Thyroid gland (tissue), 4 donors: ENCODE measurements at regions not wholly inside any gene's neighbourhood (a gene's known extent, or its start where the extent isn't known, plus 50 kb on each side); places are given as distances from the start of the nearest gene placed in this dataset.
"Not testable (repeated sequence)": the region's sequence is repeated elsewhere in the genome, so short reads cannot be mapped to it uniquely, and the experiment has no call there.

Source experiments
- DNase-seq, 2 donors: peaks; one replicate each; pipeline ENCODE4 v3.0.0-alpha.2; 2019
- H3K27ac ChIP-seq, 3 donors: fragments of 200-600 bp; sonication (generic); 1 replicate in 2 of 3; 2 replicates in 1 of 3; pipeline ENCODE4 v1.5.1; 2016 to 2019; ENCODE audit warnings: mild to moderate bottlenecking in 1 of 3, moderate library complexity in 1 of 3
- H3K27me3 ChIP-seq: fragments of 200-600 bp; sonication (generic); one replicate; pipeline ENCODE4 v1.5.1; 2019
- H3K36me3 ChIP-seq, 2 donors: fragments of 200-600 bp; sonication (generic); one replicate each; pipeline ENCODE4 v1.5.1; 2016 to 2019
- H3K4me1 ChIP-seq, 2 donors: fragments of 200-600 bp; sonication (generic); one replicate each; pipeline ENCODE4 v1.5.1; 2017 to 2019
- H3K4me3 ChIP-seq, 3 donors: fragments of 200-600 bp; sonication (generic); replicated peaks in 1 of 3; 1 replicate in 2 of 3; 2 replicates in 1 of 3; pipeline ENCODE4 v1.5.1; 2016; ENCODE audit warnings: mild to moderate bottlenecking in 1 of 3
- H3K9me3 ChIP-seq: fragments of 200-600 bp; sonication (generic); one replicate; pipeline ENCODE4 v1.5.1; 2017
- POLR2A ChIP-seq, 2 donors: fragments of 450-650 bp; IDR thresholded peaks; one replicate each; pipeline ENCODE4 v1.6.1; 2017; ENCODE audit warnings: antibody characterized with exemption in 2 of 2, mild to moderate bottlenecking in 2 of 2, moderate library complexity in 1 of 2
- WGBS, 2 donors: methylation state at CpG; one replicate each; pipeline ENCODE4 v1.1.5; 2017; 5-methylcytosine and 5-hydroxymethylcytosine counted together
- intact Hi-C: fragments of 100-400 bp; cut with DNase I; formaldehyde crosslinking; loops from one replicate; pipeline ENCODE4 v1.15.1; 2023
- TF ChIP-seq, protein P1 (sequence below), 6 experiments: fragments of 200-600 bp in 3 of 6; fragments of 450-650 bp in 3 of 6; sonication (generic) in 3 of 6; IDR thresholded peaks; one replicate each; pipeline ENCODE4 v1.5.1; 2016 to 2019; ENCODE audit warnings: antibody characterized with exemption in 6 of 6, mild to moderate bottlenecking in 2 of 6, inconsistent platforms in 1 of 6, moderate library complexity in 1 of 6

DNA sequence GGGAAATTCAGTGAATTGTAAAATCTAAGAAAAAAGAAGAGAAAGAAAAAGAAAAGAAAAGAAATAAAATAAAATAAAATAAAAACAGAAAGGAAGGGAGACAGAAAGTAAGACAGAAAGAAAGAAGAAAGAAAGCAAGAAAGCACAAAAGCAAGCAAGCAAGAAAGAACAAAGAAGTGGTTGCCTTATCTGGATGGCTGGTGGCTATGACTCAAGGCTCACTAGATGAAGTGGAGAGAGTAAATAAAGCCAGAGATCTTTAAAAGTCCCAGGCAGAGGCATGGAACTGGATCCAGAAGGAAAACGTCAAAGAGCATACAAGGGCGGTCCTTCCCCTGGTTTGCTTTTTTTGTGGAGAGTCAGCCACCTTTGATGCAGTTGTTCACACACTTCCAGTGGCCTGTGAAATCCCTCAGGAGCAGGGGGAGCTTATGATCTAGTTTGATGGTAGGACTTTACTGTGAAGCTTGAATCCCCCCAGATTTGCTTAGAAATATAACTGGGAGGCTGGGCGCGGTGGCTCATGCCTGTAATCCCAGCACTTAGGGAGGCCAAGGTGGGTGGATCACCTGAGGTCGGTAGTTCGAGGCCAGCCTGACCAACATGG, 176.7 kb upstream of the HMHB1 start:
- intact Hi-C loops = no loop called here
- no peak overlapping the region for H3K4me3 ChIP-seq
- 72 to 77% methylated on average over 6 of the region's 6 CpGs for WGBS, 2 donors
- H3K36me3 ChIP-seq = no peaks in the 10 kb centered on the region
- H3K27ac ChIP-seq = no peak overlapping the region
- no peak for TF ChIP-seq POLR2A (IDR thresholded peaks at IDR 0.05)
- TF ChIP-seq, protein P1, sequence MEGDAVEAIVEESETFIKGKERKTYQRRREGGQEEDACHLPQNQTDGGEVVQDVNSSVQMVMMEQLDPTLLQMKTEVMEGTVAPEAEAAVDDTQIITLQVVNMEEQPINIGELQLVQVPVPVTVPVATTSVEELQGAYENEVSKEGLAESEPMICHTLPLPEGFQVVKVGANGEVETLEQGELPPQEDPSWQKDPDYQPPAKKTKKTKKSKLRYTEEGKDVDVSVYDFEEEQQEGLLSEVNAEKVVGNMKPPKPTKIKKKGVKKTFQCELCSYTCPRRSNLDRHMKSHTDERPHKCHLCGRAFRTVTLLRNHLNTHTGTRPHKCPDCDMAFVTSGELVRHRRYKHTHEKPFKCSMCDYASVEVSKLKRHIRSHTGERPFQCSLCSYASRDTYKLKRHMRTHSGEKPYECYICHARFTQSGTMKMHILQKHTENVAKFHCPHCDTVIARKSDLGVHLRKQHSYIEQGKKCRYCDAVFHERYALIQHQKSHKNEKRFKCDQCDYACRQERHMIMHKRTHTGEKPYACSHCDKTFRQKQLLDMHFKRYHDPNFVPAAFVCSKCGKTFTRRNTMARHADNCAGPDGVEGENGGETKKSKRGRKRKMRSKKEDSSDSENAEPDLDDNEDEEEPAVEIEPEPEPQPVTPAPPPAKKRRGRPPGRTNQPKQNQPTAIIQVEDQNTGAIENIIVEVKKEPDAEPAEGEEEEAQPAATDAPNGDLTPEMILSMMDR (IDR thresholded peaks at IDR 0.05) = no peak
- DNase-seq = peak; percentile 14 to 16
- no peaks in the 10 kb centered on the region for H3K9me3 ChIP-seq
- peaks cover 0 to 7% of the 10 kb centered on the region in 2 donors for H3K4me1 ChIP-seq
- H3K27me3 ChIP-seq = no peaks in the 10 kb centered on the region

DNA sequence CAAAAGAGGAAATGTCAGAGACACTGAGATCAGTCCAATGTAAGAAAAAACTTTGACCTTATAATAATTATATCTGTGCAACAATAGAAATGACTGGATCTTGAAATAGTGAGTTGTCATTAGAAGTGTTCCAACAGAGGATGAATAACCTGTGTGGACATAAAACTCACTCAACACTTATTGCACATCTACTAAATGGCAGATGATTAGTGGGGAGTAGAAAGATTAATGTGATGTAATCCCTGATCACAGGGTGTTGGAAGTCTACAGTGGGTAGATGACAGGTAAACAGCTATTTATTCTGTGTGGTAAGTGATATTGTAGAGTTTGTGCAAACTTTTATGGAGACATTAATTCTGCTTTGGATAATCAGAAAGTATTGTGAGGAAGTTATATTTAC, 177.3 kb upstream of the HMHB1 start:
- H3K27ac ChIP-seq = no peak overlapping the region
- intact Hi-C loops = no loop called here

DNA sequence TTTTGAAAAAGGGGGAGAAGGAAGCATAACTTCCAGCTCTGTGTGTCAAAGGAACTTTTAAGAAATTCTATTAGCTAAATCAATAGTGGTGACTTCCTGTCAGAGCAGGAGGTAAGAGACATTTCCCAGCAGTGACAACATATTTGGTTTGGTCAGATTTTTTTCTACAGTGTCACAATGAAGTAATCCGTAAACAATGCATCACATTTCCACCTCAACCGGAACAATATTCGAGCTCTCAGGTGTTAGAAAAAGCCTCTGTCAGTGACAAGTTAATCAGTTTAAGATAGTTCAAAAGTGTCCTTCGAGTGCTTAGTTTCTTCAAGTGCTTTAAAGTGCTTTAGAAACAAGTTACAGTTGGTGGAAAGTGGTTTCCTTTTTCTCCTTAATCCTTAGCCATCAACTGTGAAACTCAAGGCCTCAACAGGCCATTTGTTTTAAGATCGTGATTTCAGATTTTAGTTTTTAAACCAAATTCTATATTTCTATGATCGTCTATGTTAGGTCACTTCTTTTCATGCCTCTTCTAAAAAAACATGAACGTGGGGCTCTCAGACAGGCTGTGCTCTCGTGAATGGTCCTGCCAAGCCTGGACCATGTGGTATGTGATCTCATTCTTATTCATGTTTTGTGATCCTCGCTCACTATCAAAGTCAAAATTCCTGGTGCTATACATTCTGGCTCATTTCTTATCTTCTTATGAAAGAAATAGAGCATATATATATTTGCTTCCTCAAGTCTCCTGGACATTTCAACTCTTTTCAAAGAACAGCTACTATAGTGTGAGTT, 181.9 kb upstream of the HMHB1 start:
- Histone ChIP-seq H3K27ac (no peak overlapping the region), H3K4me1 (peaks cover 0 to 7% of the 10 kb centered on the region in 2 donors), H3K4me3 (no peak overlapping the region), H3K36me3 (no peaks in the 10 kb centered on the region), H3K27me3 (no peaks in the 10 kb centered on the region), H3K9me3 (no peaks in the 10 kb centered on the region)
- 50 to 54% methylated on average over 9 of the region's 9 CpGs for WGBS, 2 donors
- TF ChIP-seq, protein P1 (IDR thresholded peaks at IDR 0.05) = no peak
- no peak for TF ChIP-seq POLR2A (IDR thresholded peaks at IDR 0.05)
- intact Hi-C loops = no loop called here
- no peak for DNase-seq

More for the DNA sequence above, 177.3 kb upstream of the HMHB1 start:
- TF ChIP-seq, protein P1 (IDR thresholded peaks at IDR 0.05) = no peak
- TF ChIP-seq POLR2A (IDR thresholded peaks at IDR 0.05) = no peak
- Histone ChIP-seq H3K4me3 (no peak overlapping the region), H3K36me3 (no peaks in the 10 kb centered on the region), H3K4me1 (peaks cover 0 to 7% of the 10 kb centered on the region in 2 donors), H3K9me3 (no peaks in the 10 kb centered on the region), H3K27me3 (no peaks in the 10 kb centered on the region)
- DNase-seq = no peak

DNA sequence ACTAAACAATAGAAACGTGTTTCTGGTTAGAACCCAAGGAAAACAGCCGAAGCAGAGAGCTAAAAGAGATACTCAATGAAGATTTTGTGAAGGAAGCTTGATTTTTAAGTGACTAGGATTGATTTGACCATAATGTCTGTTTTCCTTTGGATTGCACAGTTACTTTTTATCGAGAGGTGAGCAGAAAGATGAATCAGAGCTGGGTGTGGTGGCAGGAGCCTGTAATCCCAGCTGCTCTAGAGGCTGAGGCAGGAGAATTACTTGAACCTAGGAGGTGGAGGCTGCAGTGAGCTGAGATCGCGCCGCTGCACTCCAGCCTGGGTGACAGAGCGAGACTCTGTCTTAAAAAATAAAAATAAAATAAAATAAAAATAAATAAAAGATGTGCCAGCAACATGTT, 186.9 kb upstream of the HMHB1 start:
- H3K9me3 ChIP-seq, H3K36me3 ChIP-seq, intact Hi-C loops, H3K27me3 ChIP-seq, H3K27ac ChIP-seq, DNase-seq, H3K4me1 ChIP-seq, H3K4me3 ChIP-seq: not testable (repeated sequence)
- WGBS, 2 donors = 83 to 91% methylated on average over 7 of the region's 7 CpGs

DNA sequence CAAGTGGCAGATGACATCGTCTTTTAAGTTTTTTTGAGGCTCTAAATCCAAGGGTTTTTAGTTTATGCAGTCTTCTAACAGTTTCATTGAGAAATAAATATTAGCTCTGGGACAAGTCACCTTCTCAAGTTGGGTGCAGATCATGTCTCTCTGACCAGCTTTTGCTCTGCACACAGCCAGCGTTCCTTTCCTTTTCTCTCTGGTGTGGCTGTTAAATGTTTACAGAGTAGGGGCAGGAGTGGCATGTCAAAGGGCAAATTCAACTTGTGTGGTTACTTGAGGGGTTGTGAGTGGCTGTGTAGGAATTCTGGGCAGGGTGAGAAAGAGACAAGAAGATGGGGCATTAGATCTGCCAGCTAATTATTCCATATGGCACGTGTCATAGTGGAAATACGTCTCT, 187.5 kb upstream of the HMHB1 start:
- H3K36me3 ChIP-seq = no peaks in the 10 kb centered on the region
- H3K9me3 ChIP-seq = no peaks in the 10 kb centered on the region
- no peaks in the 10 kb centered on the region for H3K27me3 ChIP-seq
- H3K4me3 ChIP-seq = no peak overlapping the region
- 73 to 78% methylated on average over 4 of the region's 4 CpGs for WGBS, 2 donors
- DNase-seq = no peak
- TF ChIP-seq, protein P1 (IDR thresholded peaks at IDR 0.05) = no peak
- TF ChIP-seq POLR2A (IDR thresholded peaks at IDR 0.05) = no peak
- no peaks in the 10 kb centered on the region for H3K4me1 ChIP-seq
- intact Hi-C loops = no loop called here
- no peak overlapping the region for H3K27ac ChIP-seq
